NOMO-1 treated with DMSO at 0.1 percent for 48 hours (cell line): ENCODE measurements at regions not wholly inside any gene's neighbourhood (a gene's known extent, or its start where the extent isn't known, plus 50 kb on each side); places are given as distances from the start of the nearest gene placed in this dataset.

ENCODE experiments used
- DNase-seq: peaks from one replicate; lab custom pipeline; 2025; ENCODE audit not compliant: unreplicated experiment; lab: John Stamatoyannopoulos, UW

DNA sequence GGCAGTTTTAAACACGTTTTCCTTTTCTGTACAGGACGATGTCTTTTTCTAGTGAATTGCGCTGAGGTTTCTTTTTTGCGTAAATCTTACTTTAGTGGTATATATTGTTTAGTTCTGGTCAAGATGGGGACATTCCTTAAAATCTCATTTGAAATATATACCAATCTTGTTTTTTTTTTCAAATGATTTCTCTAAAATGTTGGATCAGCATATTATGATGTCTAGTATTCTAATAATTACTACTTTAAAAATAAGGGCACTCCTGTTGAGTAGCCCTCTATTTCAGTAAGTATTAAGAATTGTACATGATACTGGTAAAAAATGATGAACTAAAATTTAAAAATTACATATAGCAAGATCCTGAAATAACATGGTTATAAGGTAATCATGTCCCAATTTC is 224.1 kb upstream of the ARHGAP24 start:
- no peak for DNase-seq

DNA sequence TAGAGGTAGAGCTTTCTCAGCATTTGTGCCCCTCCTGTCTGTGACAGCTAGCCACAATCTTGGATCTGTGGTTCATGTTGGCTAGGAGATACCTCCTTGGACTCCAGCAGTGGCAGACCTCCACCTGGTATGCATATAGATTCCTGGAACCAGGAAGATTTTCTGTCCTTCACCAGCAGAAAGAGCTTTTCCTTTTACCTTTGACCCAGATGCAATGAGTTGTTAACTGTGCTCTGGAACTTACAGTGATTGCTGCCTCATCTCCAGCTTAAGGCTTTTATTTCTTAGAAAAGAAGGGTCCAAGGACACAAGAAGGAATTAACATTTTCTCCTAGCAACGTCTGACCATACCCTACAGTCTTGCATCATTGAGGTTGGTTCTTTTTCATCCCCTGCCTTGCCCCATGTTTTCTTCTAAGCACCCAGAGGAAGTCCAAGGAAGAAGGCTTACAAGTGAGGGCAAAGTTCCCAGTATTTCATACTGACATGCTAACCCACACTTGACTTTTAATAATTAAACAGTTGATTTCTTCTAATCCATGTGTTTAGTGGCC is 217.1 kb upstream of the ARHGAP24 start:
- DNase-seq, result no peak

- no peak for DNase-seq
Observed at GRCh38 chr4:85260064-85260463, 214.9 kb upstream of the ARHGAP24 start.

DNA sequence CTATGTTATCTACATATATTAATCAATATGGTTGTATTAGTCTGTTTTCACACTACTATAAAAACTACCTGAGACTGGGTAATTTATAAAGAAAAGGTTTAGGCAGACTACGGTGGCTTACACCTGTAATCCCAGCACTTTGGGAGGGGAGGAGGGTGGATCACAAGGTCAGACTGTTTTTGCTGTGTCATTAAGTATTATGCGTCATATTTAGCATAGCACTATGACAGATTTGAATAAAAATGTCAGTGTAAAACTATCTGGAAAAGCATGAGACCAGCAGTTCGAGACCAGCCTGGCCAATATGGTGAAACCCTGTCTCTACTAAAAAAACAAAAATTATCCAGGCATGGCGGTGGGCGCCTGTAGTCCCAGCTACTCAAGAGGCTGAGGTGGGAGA is 209.7 kb upstream of the ARHGAP24 start:
- no peak for DNase-seq

GRCh38 chr4:85268188-85268587 is 206.8 kb upstream of the ARHGAP24 start:
- DNase-seq, result no peak

- DNase-seq, result no peak
Observed at GRCh38 chr4:85268961-85269360, 206.0 kb upstream of the ARHGAP24 start.

DNA sequence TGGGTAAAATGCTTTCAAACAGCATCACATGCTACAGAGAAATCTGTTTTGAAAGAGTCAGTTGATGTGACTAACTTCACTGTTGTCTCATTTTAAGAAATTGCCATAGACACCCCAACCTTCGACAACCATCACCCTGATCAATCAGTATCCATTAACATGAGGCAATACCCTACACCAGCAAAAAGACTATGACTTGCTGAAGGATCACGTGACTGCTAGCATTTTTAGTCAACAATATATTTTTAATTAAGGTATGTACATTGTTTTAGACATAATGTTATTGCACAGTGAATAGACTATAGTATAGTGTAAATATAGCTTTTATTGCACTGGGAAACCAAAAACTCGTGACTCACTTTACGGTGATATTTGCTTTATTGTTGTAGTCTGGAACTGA is 200.0 kb upstream of the ARHGAP24 start:
- no peak for DNase-seq

- no peak for DNase-seq
Observed at GRCh38 chr4:85280963-85281362, 194.0 kb upstream of the ARHGAP24 start.

DNA sequence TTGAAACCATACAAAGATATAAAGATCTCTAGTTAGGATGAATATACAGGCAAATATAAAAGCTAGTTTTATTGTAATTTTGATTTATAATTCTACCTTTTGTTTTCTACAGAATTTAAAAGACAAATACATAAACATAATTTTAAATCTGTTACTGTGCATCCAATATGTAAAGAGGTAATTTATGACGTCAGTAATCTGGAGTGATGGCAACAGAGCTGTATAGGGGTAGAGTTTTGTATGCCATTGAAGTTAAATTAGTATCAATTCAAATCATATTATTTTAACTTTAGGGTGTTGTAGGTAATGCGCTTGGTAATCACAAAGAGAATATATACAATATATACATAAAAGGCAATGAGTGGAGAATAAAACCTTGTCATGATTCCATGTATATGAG is 183.7 kb upstream of the ARHGAP24 start:
- DNase-seq, result no peak

GRCh38 chr4:85298037-85298436 is 176.9 kb upstream of the ARHGAP24 start:
- no peak for DNase-seq

- no peak for DNase-seq
Observed at GRCh38 chr4:85302193-85302736, 172.7 kb upstream of the ARHGAP24 start.

GRCh38 chr4:85302756-85303155 is 172.2 kb upstream of the ARHGAP24 start:
- DNase-seq, result no peak

DNA sequence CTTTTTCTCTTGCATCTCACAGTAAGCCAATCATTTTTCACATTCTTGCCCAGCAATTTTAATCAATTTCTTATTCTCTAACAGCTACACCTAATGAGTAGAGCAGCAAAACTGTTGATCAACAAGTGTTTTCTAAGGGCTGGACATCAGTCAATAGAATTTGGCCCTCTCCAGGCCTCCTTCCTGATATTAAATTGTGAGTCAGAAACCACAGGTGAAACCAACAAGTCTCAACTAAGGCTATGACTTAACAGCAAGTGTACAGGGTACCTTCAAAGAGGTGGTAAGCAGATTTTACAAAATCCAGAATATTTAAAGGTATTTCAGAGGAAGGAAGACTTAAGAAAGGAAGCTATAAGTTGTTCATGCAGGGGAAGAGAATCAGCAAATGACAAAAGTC is 156.5 kb upstream of the ARHGAP24 start:
- no peak for DNase-seq

- no peak for DNase-seq
Observed at GRCh38 chr4:85358831-85359230, 116.1 kb upstream of the ARHGAP24 start.

DNA sequence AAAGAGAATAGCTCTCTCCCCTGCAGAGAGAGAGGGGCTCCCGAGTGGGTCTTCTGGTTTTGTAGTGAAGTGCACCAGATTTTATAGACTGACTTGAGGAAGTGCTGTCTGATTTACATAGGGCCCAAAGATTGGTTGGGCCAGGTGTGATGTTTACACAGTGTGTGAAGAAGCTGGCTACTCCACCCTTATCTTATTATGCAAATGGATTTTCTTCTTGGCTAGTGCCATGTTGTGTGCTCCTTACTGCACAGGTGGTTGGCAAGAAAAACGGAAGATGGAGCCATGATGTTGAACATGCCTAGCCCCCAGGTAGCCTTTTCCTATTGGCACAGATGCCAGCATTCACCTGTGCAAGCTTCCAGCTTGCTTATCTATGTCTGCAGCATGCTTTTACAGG is 112.4 kb upstream of the ARHGAP24 start:
- no peak for DNase-seq

DNA sequence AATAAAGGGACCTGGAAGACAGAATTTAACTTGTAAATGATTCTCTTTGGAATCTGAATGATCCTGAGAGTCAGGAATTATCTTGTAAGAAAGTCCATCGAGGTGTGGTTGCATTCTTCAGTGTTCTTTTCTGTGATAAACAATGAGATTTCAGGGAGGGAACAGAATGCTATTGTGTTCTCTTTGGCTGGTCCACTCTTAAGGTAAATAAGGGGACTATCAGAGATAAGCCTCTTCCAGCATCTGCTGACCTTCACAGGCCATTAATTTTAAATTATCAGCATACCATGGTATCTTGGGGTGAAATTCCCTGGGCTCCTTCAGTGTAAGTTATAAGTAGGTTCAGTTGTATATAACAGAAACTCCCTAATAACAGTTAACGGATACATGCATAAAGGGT is 107.1 kb upstream of the ARHGAP24 start:
- DNase-seq, result no peak

DNA sequence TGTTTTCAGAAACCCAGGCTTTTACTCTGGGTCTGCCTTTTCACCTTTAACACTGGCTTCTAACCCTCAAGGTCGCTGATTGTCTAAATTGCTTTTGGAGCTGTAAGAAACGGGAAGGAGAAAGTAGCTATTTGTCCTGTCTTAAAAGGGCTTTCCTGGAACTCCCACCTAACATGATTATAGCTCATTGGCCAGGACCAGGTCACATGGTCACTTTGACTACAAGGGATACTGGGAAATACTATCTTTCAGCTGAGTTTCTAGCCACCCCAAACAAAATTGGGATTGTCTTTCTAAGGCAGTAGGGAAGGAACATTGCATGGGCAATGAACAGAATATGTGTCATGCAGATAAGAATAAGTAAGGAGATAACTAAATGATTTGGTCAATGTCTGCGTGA is 106.7 kb upstream of the ARHGAP24 start:
- no peak for DNase-seq

DNA sequence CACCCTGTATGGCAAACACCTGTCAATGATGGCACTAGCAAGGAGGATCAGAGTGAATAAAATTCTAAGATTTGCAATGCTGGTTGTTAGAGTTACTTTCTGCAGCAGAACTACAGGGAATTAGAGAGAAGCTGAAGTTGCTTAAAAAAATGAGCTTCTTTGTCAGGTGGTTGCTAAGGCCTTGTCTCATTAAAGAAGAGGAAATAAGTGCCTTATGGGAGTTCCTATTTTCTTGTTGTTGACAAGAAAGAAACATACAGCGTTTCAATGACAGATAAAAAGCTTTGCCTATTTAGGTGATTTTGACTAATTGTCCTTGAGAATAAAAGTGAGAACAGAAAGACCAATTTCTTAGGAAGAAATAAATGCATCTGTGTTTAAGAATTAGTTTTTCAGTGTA is 106.0 kb upstream of the ARHGAP24 start:
- DNase-seq, result peak; percentile 50

DNA sequence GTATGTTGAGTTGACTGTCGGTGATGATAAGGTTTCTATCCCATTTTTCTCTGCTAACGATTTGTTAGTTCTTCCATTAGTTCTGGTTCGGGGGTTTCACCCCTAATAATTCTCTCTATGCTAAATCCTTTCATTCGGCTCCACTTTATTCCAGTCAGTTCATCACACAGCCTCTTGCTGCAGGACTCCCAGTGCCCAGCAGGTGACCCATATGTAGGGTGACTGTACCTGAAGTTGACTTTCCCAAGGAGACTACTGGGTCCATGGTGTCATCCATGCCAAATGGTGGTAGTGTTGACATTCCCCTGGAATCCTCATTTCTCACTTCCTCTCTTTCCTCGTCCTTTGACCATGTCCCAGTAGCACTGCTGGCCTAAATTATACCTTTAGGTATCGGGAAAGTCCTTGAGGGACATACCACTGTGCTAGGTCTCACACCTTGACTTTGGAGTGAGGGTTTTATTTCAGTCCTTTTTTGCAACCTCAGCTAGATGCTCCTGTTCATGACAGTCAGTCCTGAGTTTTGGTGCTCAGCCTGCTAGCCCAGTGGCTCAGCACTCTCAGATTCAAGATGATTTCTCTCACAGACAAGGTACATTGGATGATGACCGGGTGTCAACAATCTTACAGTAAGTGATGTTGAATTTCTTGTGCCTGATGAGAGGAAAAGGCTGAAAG is 105.1 kb upstream of the ARHGAP24 start:
- no peak for DNase-seq

DNA sequence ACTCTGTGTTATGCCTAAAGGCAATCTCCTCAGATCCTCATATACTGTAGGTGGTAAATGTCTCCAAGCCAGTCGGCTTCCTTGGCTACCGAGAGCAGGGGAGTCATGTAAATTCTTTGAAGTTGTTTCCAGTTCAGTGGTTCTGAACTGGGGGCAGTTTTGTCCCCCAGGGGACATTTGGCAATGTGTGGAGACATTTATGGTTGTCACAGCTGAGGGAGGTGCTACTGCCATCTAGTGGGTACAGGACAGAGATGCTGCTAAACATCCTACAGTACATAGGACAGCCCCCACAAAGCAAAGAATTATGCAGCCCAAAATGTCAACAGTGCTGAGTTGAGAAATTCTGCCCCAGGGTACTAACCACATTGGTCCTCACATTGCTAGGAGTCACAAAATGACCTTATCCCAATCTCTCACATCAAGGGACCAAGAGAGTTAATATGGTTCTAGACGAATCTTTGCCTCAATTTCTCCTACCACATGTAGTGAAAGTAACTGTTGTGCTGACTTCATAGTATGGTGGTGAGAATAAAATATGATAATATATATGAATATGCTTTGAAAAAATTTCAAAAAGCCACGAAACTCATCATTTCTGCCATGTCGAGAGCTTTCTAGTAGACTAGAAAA is 104.4 kb upstream of the ARHGAP24 start:
- peak; percentile 36 for DNase-seq

GRCh38 chr4:85372966-85373365 is 102.0 kb upstream of the ARHGAP24 start:
- no peak for DNase-seq

GRCh38 chr4:85376285-85376684 is 98.7 kb upstream of the ARHGAP24 start:
- DNase-seq, result no peak
